ENCODE measurements at regions not wholly inside any gene's neighbourhood (a gene's known extent, or its start where the extent isn't known, plus 50 kb on each side); places are given as distances from the start of the nearest gene placed in this dataset.

- ChIA-PET CTCF (no interaction called here), POLR2A (no interaction called here)
- no peaks in the 10 kb centered on the region for H4K20me1 ChIP-seq (replicated peaks; ENCODE audit: control insufficient read depth, extremely low read depth, insufficient read depth, low read length)
- TF ChIP-seq POLR2AphosphoS5 (IDR thresholded peaks at IDR 0.05; ENCODE audit: insufficient read depth, low read depth, low read length) (no peak), MAX (IDR thresholded peaks at IDR 0.05; ENCODE audit: insufficient read depth, insufficient read length) (no peak), FOS (IDR thresholded peaks at IDR 0.05; ENCODE audit: borderline replicate concordance, insufficient read depth, low read length) (no peak), JUN (IDR thresholded peaks at IDR 0.05; ENCODE audit: borderline replicate concordance, insufficient read depth, insufficient read length, low read depth) (no peak), POLR2A (IDR thresholded peaks at IDR 0.05; ENCODE audit: low read depth, low read length) (no peak)
- no peak overlapping the region for H3K9ac ChIP-seq (replicated peaks; ENCODE audit: extremely low read depth, insufficient read depth, low read length)
- DNase-seq (ENCODE audit: low read depth, low spot score) (no peak), FAIRE-seq (no peak)
- H3K4me2 ChIP-seq (ENCODE audit: insufficient read depth, low read length) = no peak overlapping the region
- H2AFZ ChIP-seq (ENCODE audit: low read depth, low read length) = no peak overlapping the region
- H3K4me1 ChIP-seq (ENCODE audit: control insufficient read depth, extremely low read depth, insufficient read depth, low read length) = no peaks in the 10 kb centered on the region
- BruUV-seq (replicated peaks) = no TSS peak
- H3K9me1 ChIP-seq (replicated peaks; ENCODE audit: control insufficient read depth, extremely low read depth, insufficient read depth, low read length) = no peaks in the 10 kb centered on the region
- H3K36me3 ChIP-seq (ENCODE audit: control insufficient read depth in 2 of 2, extremely low read depth in 1 of 2, insufficient read depth in 2 of 2, low read length in 2 of 2) = no peaks in the 10 kb centered on the region
- dilution Hi-C loops (cut with MboI; ENCODE audit: extremely low pct_ligation_motif_present, low sequenced_read_pairs) (no loop called here), intact Hi-C loops (cut with micrococcal nuclease) (no loop called here)
- no peak overlapping the region for H3K27ac ChIP-seq (ENCODE audit: insufficient read depth, low read depth, low read length)
- H3K4me3 ChIP-seq (replicated peaks in 1 of 3; ENCODE audit: insufficient read depth in 1 of 3, low read depth in 1 of 3, low read length in 3 of 3) = no peak overlapping the region
- H3K9me3 ChIP-seq (replicated peaks; ENCODE audit: control insufficient read depth, insufficient read depth, low read length) = no peaks in the 10 kb centered on the region
- H3K27me3 ChIP-seq (ENCODE audit: control insufficient read depth in 2 of 2, insufficient read depth in 2 of 2, low read length in 2 of 2) = no peaks in the 10 kb centered on the region
- H3K79me2 ChIP-seq (ENCODE audit: control insufficient read depth, insufficient read depth, low read length) = no peaks in the 10 kb centered on the region
Observed at GRCh38 chr4:175935016-175935661, 123.1 kb upstream of the GPM6A start.

GRCh38 chr4:175944126-175944910 is 121.3 kb upstream of the WDR17 start:
- no peak overlapping the region for H3K4me3 ChIP-seq (replicated peaks in 1 of 3; ENCODE audit: insufficient read depth in 1 of 3, low read depth in 1 of 3, low read length in 3 of 3)
- POLR2A ChIA-PET = no interaction called here
- H3K9me1 ChIP-seq (replicated peaks; ENCODE audit: control insufficient read depth, extremely low read depth, insufficient read depth, low read length) = no peaks in the 10 kb centered on the region
- no peaks in the 10 kb centered on the region for H4K20me1 ChIP-seq (replicated peaks; ENCODE audit: control insufficient read depth, extremely low read depth, insufficient read depth, low read length)
- no TSS peak for BruUV-seq (replicated peaks)
- intact Hi-C loops (cut with micrococcal nuclease) = no loop called here
- dilution Hi-C loops (cut with MboI; ENCODE audit: extremely low pct_ligation_motif_present, low sequenced_read_pairs) = no loop called here
- no peak overlapping the region for H3K9ac ChIP-seq (replicated peaks; ENCODE audit: extremely low read depth, insufficient read depth, low read length)
- H3K4me2 ChIP-seq (ENCODE audit: insufficient read depth, low read length) = no peak overlapping the region
- no peaks in the 10 kb centered on the region for H3K79me2 ChIP-seq (ENCODE audit: control insufficient read depth, insufficient read depth, low read length)
- no peak for TF ChIP-seq POLR2A (IDR thresholded peaks at IDR 0.05; ENCODE audit: low read depth, low read length)
- TF ChIP-seq FOS (IDR thresholded peaks at IDR 0.05; ENCODE audit: borderline replicate concordance, insufficient read depth, low read length) = no peak
- no peak for TF ChIP-seq POLR2AphosphoS5 (IDR thresholded peaks at IDR 0.05; ENCODE audit: insufficient read depth, low read depth, low read length)
- no peak for TF ChIP-seq EZH2 (IDR thresholded peaks at IDR 0.05; ENCODE audit: borderline replicate concordance, low read depth, low read length, severe bottlenecking)
- no peak for TF ChIP-seq CTCF (IDR thresholded peaks at IDR 0.05; ENCODE audit: extremely low read depth in 1 of 2, insufficient read depth in 1 of 2, low read depth in 1 of 2, low read length in 2 of 2)
- TF ChIP-seq MYC (IDR thresholded peaks at IDR 0.05; ENCODE audit: low read depth, low read length) = no peak
- TF ChIP-seq MAX (IDR thresholded peaks at IDR 0.05; ENCODE audit: insufficient read depth, insufficient read length) = no peak
- no peak for TF ChIP-seq GATA2 (IDR thresholded peaks at IDR 0.05; ENCODE audit: insufficient read depth, insufficient read length, low read depth, low read length)
- TF ChIP-seq JUN (IDR thresholded peaks at IDR 0.05; ENCODE audit: borderline replicate concordance, insufficient read depth, insufficient read length, low read depth) = no peak
- no peak overlapping the region for H3K27ac ChIP-seq (ENCODE audit: insufficient read depth, low read depth, low read length)
- CTCF ChIA-PET = no interaction called here
- DNase-seq (ENCODE audit: low read depth, low spot score) (no peak), FAIRE-seq (no peak)
- no peaks in the 10 kb centered on the region for H3K27me3 ChIP-seq (ENCODE audit: control insufficient read depth in 2 of 2, insufficient read depth in 2 of 2, low read length in 2 of 2)
- no peak overlapping the region for H2AFZ ChIP-seq (ENCODE audit: low read depth, low read length)
- peaks cover 3% of the 10 kb centered on the region for H3K4me1 ChIP-seq (ENCODE audit: control insufficient read depth, extremely low read depth, insufficient read depth, low read length)
- H3K9me3 ChIP-seq (replicated peaks; ENCODE audit: control insufficient read depth, insufficient read depth, low read length) = no peaks in the 10 kb centered on the region
- H3K36me3 ChIP-seq (ENCODE audit: control insufficient read depth in 2 of 2, extremely low read depth in 1 of 2, insufficient read depth in 2 of 2, low read length in 2 of 2) = no peaks in the 10 kb centered on the region
